Heart left ventricle (tissue), 16 donors: ENCODE measurements at regions not wholly inside any gene's neighbourhood (a gene's known extent, or its start where the extent isn't known, plus 50 kb on each side); places are given as distances from the start of the nearest gene placed in this dataset.

Source experiments
- ATAC-seq, 4 donors: fragments of 200-7000 bp; cut with Tn5 transposase; one replicate each; pipeline ENCODE4 v1.9.1; 2020 to 2022; ENCODE audit warnings: moderate library complexity in 4 of 4, mild to moderate bottlenecking in 3 of 4, moderate number of reproducible peaks in 1 of 4
- DNase-seq, 5 donors: peaks; one replicate each; pipeline ENCODE4 v3.0.0-alpha.2; 2020
- H3K27ac ChIP-seq, 12 donors: fragments of 200-600 bp; sonication (generic) in 4 of 12; one replicate each; pipeline versions ENCODE4 v1.5.0 to v1.8.0; 2016 to 2022; ENCODE audit warnings: mild to moderate bottlenecking in 2 of 12
- H3K27me3 ChIP-seq, 9 donors: fragments of 200-600 bp; sonication (generic) in 2 of 9; one replicate each; pipeline versions ENCODE4 v1.5.1 to v1.8.0; 2016 to 2022; ENCODE audit warnings: mild to moderate bottlenecking in 3 of 9
- H3K36me3 ChIP-seq, 9 donors: fragments of 200-600 bp; sonication (generic) in 2 of 9; one replicate each; pipeline versions ENCODE4 v1.5.0 to v1.8.0; 2018 to 2022; ENCODE audit warnings: mild to moderate bottlenecking in 2 of 9
- H3K4me1 ChIP-seq, 12 donors: fragments of 200-600 bp; sonication (generic) in 4 of 12; one replicate each; pipeline versions ENCODE4 v1.5.0 to v1.8.0; 2016 to 2022; ENCODE audit warnings: mild to moderate bottlenecking in 3 of 12
- H3K4me3 ChIP-seq, 12 donors: fragments of 200-600 bp; sonication (generic) in 4 of 12; one replicate each; pipeline versions ENCODE4 v1.5.0 to v1.8.0; 2017 to 2022; ENCODE audit warnings: mild to moderate bottlenecking in 9 of 12, moderate library complexity in 4 of 12
- H3K9me3 ChIP-seq, 12 donors: fragments of 200-600 bp; sonication (generic) in 4 of 12; one replicate each; pipeline versions ENCODE4 v1.5.0 to v1.8.0; 2016 to 2022; ENCODE audit warnings: mild to moderate bottlenecking in 1 of 12
- POLR2A ChIP-seq, 2 donors: fragments of 450-650 bp; IDR thresholded peaks; one replicate each; pipeline ENCODE4 v1.6.1; 2017; ENCODE audit warnings: antibody characterized with exemption in 2 of 2, mild to moderate bottlenecking in 2 of 2, moderate library complexity in 2 of 2
- WGBS, 4 donors: extraction: QIAGEN DNeasy Blood & Tissue Kit in 2 of 4; methylation state at CpG; one replicate each; pipeline versions ENCODE4 v1.1.5 to v1.1.7; 2013 to 2018; 5-methylcytosine and 5-hydroxymethylcytosine counted together
- intact Hi-C, 10 donors: fragments of 100-400 bp; cut with DNase I; formaldehyde crosslinking; loops; one replicate each; pipeline versions ENCODE4 v1.11.1 to v1.14.2; 2022
- TF ChIP-seq, protein P1 (sequence below), 12 donors: fragments of 200-600 bp; sonication (generic) in 4 of 12; IDR thresholded peaks; one replicate each; pipeline versions ENCODE4 v1.5.0 to v1.8.0; 2018 to 2022; ENCODE audit warnings: antibody characterized with exemption in 12 of 12, mild to moderate bottlenecking in 5 of 12
- donor health status: ischemic (EF 13 %, LVEDD 7.1; RV severe dilation, severe dysfunction).
- donor health status: healthy with polysubstance abuse.
- donor health status: DM: no; HTN: yes; CAD: no.
- donor health status: DM: no; HTN: no; CAD: no.
- donor health status: ischemic (EF 25% LVEDD 6.9; RV normal size, moderate dysfunction).
- donor health status: ischemic (EF 25% LVEDD 5.7; RV mildly dilated, moderate dysfunction).
- donor health status: healthy.
- donor health status: DM: yes; HTN: yes; CAD: no.
- donor health status: ischemic (EF 35%, LVEDD 5.7; RV mildly dilated, moderate dysfunction).
- donor health status: nonischemic (EF 11% LVEDD 7.7; RV severe dilation, severe dysfunction).
- donor health status: DM: yes; HTN: yes; CAD: no.
- donor health status: PGD.
- donor health status: ischemic (EF 29% LVEDD 5.4; RV normal size, mild dysfunction).
- donor health status: nonischemic (EF 23%, LVEDD 6.1; RV moderate dilation, normal function).

DNA sequence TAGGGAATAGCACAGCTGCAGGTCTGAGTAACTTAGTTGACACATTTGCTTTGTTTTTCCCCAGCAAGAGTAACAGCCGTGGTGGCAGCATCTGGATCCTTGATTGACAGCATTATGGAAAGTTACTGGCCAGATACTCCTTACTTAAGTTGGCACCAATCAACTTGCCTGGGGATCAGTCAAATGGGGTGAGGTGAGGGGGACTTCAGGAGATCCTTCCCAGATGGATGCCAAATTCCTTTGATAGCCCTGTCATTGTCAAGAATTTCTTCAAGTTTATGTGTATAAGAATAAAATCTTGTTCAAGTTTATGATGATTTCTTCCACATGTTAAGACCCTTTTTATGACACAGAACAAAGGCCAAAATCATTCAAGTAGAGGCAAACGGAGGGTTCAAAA is 618.4 kb downstream of the SLC6A15 start:
- H3K27me3 ChIP-seq = no peaks in the 10 kb centered on the region
- no peak for ATAC-seq

GRCh38 chr12:84290168-84290567 is 622.4 kb downstream of the SLC6A15 start:
- DNase-seq (no peak), ATAC-seq (no peak)
- intact Hi-C loops = no loop called here
- no peaks in the 10 kb centered on the region for H3K4me1 ChIP-seq
- H3K36me3 ChIP-seq = no peaks in the 10 kb centered on the region
- H3K27ac ChIP-seq = no peak overlapping the region
- H3K27me3 ChIP-seq = no peaks in the 10 kb centered on the region
- H3K9me3 ChIP-seq = no peaks in the 10 kb centered on the region
- TF ChIP-seq POLR2A (IDR thresholded peaks at IDR 0.05) = no peak
- TF ChIP-seq, protein P1, sequence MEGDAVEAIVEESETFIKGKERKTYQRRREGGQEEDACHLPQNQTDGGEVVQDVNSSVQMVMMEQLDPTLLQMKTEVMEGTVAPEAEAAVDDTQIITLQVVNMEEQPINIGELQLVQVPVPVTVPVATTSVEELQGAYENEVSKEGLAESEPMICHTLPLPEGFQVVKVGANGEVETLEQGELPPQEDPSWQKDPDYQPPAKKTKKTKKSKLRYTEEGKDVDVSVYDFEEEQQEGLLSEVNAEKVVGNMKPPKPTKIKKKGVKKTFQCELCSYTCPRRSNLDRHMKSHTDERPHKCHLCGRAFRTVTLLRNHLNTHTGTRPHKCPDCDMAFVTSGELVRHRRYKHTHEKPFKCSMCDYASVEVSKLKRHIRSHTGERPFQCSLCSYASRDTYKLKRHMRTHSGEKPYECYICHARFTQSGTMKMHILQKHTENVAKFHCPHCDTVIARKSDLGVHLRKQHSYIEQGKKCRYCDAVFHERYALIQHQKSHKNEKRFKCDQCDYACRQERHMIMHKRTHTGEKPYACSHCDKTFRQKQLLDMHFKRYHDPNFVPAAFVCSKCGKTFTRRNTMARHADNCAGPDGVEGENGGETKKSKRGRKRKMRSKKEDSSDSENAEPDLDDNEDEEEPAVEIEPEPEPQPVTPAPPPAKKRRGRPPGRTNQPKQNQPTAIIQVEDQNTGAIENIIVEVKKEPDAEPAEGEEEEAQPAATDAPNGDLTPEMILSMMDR (IDR thresholded peaks at IDR 0.05) = no peak
- H3K4me3 ChIP-seq = no peak overlapping the region

More for the DNA sequence above, 618.4 kb downstream of the SLC6A15 start:
- Histone ChIP-seq H3K27ac (no peak overlapping the region), H3K9me3 (peaks cover 0 to 17% (median 6%) of the 10 kb centered on the region in 12 donors), H3K4me3 (no peak overlapping the region), H3K4me1 (no peaks in the 10 kb centered on the region), H3K36me3 (no peaks in the 10 kb centered on the region)
- DNase-seq = no peak
- no peak for TF ChIP-seq POLR2A (IDR thresholded peaks at IDR 0.05)
- TF ChIP-seq, protein P1 (IDR thresholded peaks at IDR 0.05) = no peak
- 55 to 74% (median 58%) methylated on average over 2 of the region's 2 CpGs for WGBS, 4 donors
- intact Hi-C loops = no loop called here

- Histone ChIP-seq H3K27ac (no peak overlapping the region), H3K4me1 (no peaks in the 10 kb centered on the region), H3K36me3 (no peaks in the 10 kb centered on the region), H3K9me3 (peaks cover 0 to 6% (median 0%) of the 10 kb centered on the region in 12 donors), H3K4me3 (no peak overlapping the region), H3K27me3 (no peaks in the 10 kb centered on the region)
- intact Hi-C loops = no loop called here
- DNase-seq (no peak), ATAC-seq (no peak)
- TF ChIP-seq POLR2A (IDR thresholded peaks at IDR 0.05) = no peak
- TF ChIP-seq, protein P1 (IDR thresholded peaks at IDR 0.05) = no peak
- WGBS, 4 donors = 82 to 85% (median 83%) methylated on average over 2 of the region's 2 CpGs
These were observed 634.6 kb downstream of the SLC6A15 start for GRCh38 chr12:84277986-84278385.

- 26 to 70% (median 52%) methylated on average over 2 of the region's 2 CpGs for WGBS, 4 donors
These were observed 636.4 kb downstream of the SLC6A15 start for GRCh38 chr12:84276215-84276614.

More at GRCh38 chr12:84276215-84276614, 636.4 kb downstream of the SLC6A15 start:
- no peaks in the 10 kb centered on the region for H3K4me1 ChIP-seq
- intact Hi-C loops = no loop called here
- H3K9me3 ChIP-seq = peaks cover 0 to 6% (median 0%) of the 10 kb centered on the region in 12 donors
- no peak for DNase-seq
- H3K27me3 ChIP-seq = no peaks in the 10 kb centered on the region
- H3K27ac ChIP-seq = no peak overlapping the region
- H3K36me3 ChIP-seq = no peaks in the 10 kb centered on the region
- TF ChIP-seq, protein P1 (IDR thresholded peaks at IDR 0.05) = no peak
- no peak for TF ChIP-seq POLR2A (IDR thresholded peaks at IDR 0.05)
- ATAC-seq = no peak
- no peak overlapping the region for H3K4me3 ChIP-seq
